ENCODE measurements at regions not wholly inside any gene's neighbourhood (a gene's known extent, or its start where the extent isn't known, plus 50 kb on each side); places are given as distances from the start of the nearest gene placed in this dataset.

GRCh38 chr2:8524823-8525222, 157.0 kb upstream of the ID2 start:
- Mint-ChIP-seq H3K27me3 (no peaks in the 10 kb centered on the region), H3K9me3 (no peaks in the 10 kb centered on the region), H3K4me3 (no peak overlapping the region), H3K36me3 (peaks cover 3% of the 10 kb centered on the region), H3K27ac (no peak overlapping the region), H3K4me1 (peaks cover 69% of the 10 kb centered on the region)
- no peak for ATAC-seq

- H3K36me3 Mint-ChIP-seq = peaks cover 4% of the 10 kb centered on the region
Observed at GRCh38 chr2:8525236-8525581, 156.6 kb upstream of the ID2 start.

GRCh38 chr2:8525582-8526402, 156.1 kb upstream of the ID2 start:
- peaks cover 59% of the 10 kb centered on the region for H3K4me1 Mint-ChIP-seq
- H3K27ac Mint-ChIP-seq = peak overlapping the region; percentile 89
- H3K9me3 Mint-ChIP-seq = no peaks in the 10 kb centered on the region
- H3K4me3 Mint-ChIP-seq = peak overlapping the region; percentile 48
- peaks cover 4% of the 10 kb centered on the region for H3K36me3 Mint-ChIP-seq
- peak; percentile 80 for ATAC-seq
- no peaks in the 10 kb centered on the region for H3K27me3 Mint-ChIP-seq

More at GRCh38 chr2:8525236-8525581, 156.6 kb upstream of the ID2 start:
- Mint-ChIP-seq H3K27me3 (no peaks in the 10 kb centered on the region), H3K27ac (peak overlapping the region; percentile 89), H3K4me3 (no peak overlapping the region), H3K4me1 (peaks cover 65% of the 10 kb centered on the region), H3K9me3 (no peaks in the 10 kb centered on the region)
- ATAC-seq = no peak

- no peak for ATAC-seq
- Mint-ChIP-seq H3K4me3 (peak overlapping the region; percentile 43), H3K9me3 (peaks cover 5% of the 10 kb centered on the region), H3K36me3 (peaks cover 10% of the 10 kb centered on the region), H3K27me3 (no peaks in the 10 kb centered on the region), H3K4me1 (peaks cover 56% of the 10 kb centered on the region), H3K27ac (peak overlapping the region; percentile 89)
Observed at GRCh38 chr2:8526403-8526696, 155.5 kb upstream of the ID2 start.

GRCh38 chr2:8527031-8527430, 154.8 kb upstream of the ID2 start:
- Mint-ChIP-seq H3K4me3 (no peak overlapping the region), H3K9me3 (peaks cover 5% of the 10 kb centered on the region), H3K4me1 (peaks cover 56% of the 10 kb centered on the region), H3K36me3 (peaks cover 10% of the 10 kb centered on the region), H3K27me3 (no peaks in the 10 kb centered on the region), H3K27ac (peak overlapping the region; percentile 89)
- no peak for ATAC-seq

- peaks cover 8% of the 10 kb centered on the region for H3K9me3 Mint-ChIP-seq
- peaks cover 50% of the 10 kb centered on the region for H3K4me1 Mint-ChIP-seq
- no peaks in the 10 kb centered on the region for H3K27me3 Mint-ChIP-seq
- peak overlapping the region; percentile 15 for H3K27ac Mint-ChIP-seq
- H3K4me3 Mint-ChIP-seq = no peak overlapping the region
- ATAC-seq = no peak
- H3K36me3 Mint-ChIP-seq = peaks cover 10% of the 10 kb centered on the region
Observed at GRCh38 chr2:8527676-8528075, 154.2 kb upstream of the ID2 start.

DNA sequence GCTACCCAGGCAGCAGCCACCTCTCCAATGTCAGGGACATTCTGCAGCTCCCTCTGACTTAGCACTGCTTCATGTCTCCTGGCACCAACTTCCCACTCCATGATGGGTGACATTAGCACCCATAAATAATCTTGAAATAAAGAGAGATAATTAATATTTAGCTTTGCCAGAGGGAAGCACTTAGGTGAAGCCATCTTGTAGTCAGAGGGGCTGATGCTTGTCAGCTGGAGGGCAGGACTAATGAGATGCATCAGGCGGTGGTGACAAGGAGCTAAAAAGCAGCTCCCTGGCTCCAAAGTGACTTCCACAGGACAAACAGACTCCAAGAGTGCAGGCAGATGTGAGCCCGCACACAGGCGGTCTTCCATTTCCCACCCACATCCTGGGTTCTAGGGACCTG, 153.0 kb upstream of the ID2 start:
- Mint-ChIP-seq H3K9me3 (peaks cover 10% of the 10 kb centered on the region), H3K36me3 (peaks cover 10% of the 10 kb centered on the region), H3K27me3 (no peaks in the 10 kb centered on the region), H3K4me3 (no peak overlapping the region), H3K4me1 (peaks cover 39% of the 10 kb centered on the region), H3K27ac (no peak overlapping the region)
- ATAC-seq = no peak

DNA sequence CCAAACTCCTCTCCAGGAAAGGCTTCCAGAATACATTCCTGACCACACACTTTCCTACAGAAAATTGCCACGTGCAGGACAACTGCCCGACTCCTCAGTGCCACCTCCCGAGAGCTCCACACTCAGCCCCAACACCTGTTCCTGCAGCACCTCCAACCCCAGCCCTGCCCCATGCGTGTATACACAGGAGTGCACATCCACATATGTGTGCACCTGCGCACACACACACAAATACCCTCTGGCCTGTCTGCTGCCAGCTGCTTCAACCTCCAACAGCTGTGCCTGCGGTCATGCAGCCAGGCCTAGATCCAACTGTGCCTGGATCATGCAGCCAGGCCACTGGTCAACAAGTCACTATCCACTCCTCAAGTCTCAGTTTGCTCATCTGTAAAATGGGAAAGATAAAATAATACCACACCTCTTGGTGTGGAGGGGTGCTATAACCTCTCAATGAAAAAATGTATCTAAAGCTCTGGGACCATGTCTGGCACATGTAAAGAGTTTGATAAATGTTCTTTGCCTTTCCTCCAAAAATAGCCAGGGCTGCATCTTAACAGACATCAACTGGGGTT, 152.1 kb upstream of the ID2 start:
- no peak overlapping the region for H3K27ac Mint-ChIP-seq
- peaks cover 10% of the 10 kb centered on the region for H3K9me3 Mint-ChIP-seq
- ATAC-seq = no peak

DNA sequence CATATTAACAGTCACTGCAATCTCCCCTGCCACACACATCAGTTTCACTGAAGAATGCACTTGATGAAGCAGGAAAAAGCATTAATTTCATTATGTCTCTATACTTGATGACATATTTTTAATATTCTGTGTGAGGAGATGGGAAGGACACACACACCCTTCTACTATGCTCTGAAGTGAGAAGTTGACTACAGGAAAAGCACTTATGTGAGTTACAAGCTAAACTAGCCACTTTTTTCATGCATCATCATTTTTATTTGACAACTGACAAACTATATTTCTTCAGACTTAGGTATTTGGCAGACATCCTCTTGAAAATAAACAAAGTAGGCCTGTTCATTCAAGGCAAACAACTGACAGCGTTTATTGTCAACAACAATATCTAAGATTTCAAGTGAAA, 150.4 kb upstream of the ID2 start:
- no peak for ATAC-seq
- Mint-ChIP-seq H3K27me3 (no peaks in the 10 kb centered on the region), H3K4me1 (peaks cover 34% of the 10 kb centered on the region), H3K36me3 (peaks cover 10% of the 10 kb centered on the region), H3K9me3 (peaks cover 10% of the 10 kb centered on the region), H3K4me3 (no peak overlapping the region), H3K27ac (no peak overlapping the region)

More for the DNA sequence above, 152.1 kb upstream of the ID2 start:
- Mint-ChIP-seq H3K4me1 (peaks cover 34% of the 10 kb centered on the region), H3K4me3 (no peak overlapping the region), H3K27me3 (no peaks in the 10 kb centered on the region), H3K36me3 (peaks cover 10% of the 10 kb centered on the region)

DNA sequence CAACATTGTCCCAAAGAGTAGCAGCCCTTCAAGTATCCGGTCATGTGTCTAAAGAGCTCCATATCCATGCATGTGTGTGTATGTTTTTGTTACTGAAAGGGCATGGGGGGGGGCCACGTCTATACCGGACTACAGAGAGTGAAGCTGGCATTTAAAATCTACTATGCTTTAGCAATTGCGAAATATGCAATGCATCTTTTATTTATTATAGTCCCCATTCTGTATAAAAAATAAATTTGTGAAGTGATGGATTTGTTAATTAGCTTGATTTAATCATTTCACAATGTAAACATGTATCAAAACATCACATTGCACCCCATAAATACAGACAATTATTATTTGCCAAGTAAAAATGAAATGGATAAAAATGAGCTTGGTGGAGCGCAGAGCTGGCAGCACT, 149.4 kb upstream of the ID2 start:
- peaks cover 33% of the 10 kb centered on the region for H3K4me1 Mint-ChIP-seq
- peaks cover 10% of the 10 kb centered on the region for H3K36me3 Mint-ChIP-seq
- H3K27me3 Mint-ChIP-seq = peaks cover 8% of the 10 kb centered on the region
- peaks cover 10% of the 10 kb centered on the region for H3K9me3 Mint-ChIP-seq
- no peak overlapping the region for H3K27ac Mint-ChIP-seq
- no peak for ATAC-seq
- H3K4me3 Mint-ChIP-seq = no peak overlapping the region

DNA sequence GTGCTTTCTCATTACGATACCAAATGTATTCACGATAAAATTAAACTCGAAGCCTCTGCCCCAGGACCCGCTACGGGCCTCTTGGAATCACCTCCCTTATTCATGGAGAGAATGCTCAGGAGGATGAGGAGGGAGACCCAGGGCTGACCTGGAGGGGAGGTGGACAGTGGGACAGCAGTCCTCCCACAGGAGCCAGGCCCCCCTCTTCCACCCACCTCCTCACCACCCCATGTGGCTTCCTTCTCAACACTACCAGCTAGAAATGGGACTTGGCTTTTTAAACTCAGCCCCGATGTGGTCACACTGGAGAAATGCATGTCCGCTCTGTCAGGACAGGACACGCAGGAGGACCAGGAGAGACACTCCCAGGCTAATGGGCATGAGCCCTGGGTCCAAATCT, 147.9 kb upstream of the ID2 start:
- peaks cover 10% of the 10 kb centered on the region for H3K36me3 Mint-ChIP-seq
- no peak for ATAC-seq
- peaks cover 10% of the 10 kb centered on the region for H3K9me3 Mint-ChIP-seq
- H3K27ac Mint-ChIP-seq = no peak overlapping the region
- peaks cover 8% of the 10 kb centered on the region for H3K27me3 Mint-ChIP-seq
- peaks cover 34% of the 10 kb centered on the region for H3K4me1 Mint-ChIP-seq
- no peak overlapping the region for H3K4me3 Mint-ChIP-seq

GRCh38 chr2:8534386-8534728, 147.5 kb upstream of the ID2 start:
- Mint-ChIP-seq H3K36me3 (peaks cover 10% of the 10 kb centered on the region), H3K4me3 (no peak overlapping the region), H3K9me3 (peaks cover 10% of the 10 kb centered on the region), H3K4me1 (peaks cover 38% of the 10 kb centered on the region), H3K27me3 (peaks cover 10% of the 10 kb centered on the region), H3K27ac (no peak overlapping the region)
- ATAC-seq = no peak

DNA sequence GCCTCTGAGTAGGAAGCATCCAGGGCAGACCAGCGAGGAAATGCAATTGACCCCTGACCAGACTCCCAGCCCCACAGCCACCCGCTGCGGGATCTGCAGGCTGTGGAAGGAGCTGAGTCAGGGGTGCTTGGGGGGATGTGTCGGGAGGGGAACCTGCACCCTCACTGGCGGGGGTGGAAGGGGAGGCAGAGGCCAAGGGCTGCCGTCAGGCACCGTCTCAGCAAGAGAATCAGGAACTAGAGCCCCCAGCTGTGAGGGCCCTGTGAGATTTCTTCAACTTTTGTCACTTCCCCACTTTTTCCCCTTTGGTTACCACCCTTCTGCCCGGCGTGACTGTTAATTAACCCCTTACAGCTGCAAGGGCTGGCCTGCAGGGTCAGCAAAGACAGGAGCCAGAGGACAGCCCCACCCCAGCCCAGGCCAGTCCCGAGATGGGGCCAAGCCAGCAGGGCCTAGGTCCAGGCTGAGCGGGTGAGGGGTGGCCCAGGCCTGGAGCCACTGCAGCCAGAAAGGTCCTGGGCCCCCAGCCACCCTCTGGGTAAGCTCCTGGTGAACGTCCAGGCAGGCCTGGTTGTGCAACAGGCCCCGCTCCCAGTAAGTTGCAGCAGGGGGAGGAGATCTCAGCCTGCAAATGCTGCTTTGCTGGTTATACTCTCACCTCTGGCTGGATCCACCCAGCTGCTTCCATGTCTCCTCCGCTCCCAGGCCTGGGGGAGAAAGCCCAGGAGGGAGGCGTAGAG, 147.0 kb upstream of the ID2 start:
- ATAC-seq = peak; percentile 53
- Mint-ChIP-seq H3K4me3 (no peak overlapping the region), H3K36me3 (peaks cover 6% of the 10 kb centered on the region), H3K27me3 (peaks cover 15% of the 10 kb centered on the region), H3K27ac (peak overlapping the region; percentile 66), H3K9me3 (peaks cover 10% of the 10 kb centered on the region), H3K4me1 (peaks cover 44% of the 10 kb centered on the region)

- H3K27me3 Mint-ChIP-seq = peaks cover 21% of the 10 kb centered on the region
- peak; percentile 37 for ATAC-seq
- H3K27ac Mint-ChIP-seq = peak overlapping the region; percentile 66
- H3K4me3 Mint-ChIP-seq = no peak overlapping the region
- H3K36me3 Mint-ChIP-seq = peaks cover 6% of the 10 kb centered on the region
- H3K9me3 Mint-ChIP-seq = peaks cover 10% of the 10 kb centered on the region
- H3K4me1 Mint-ChIP-seq = peaks cover 49% of the 10 kb centered on the region
Observed at GRCh38 chr2:8535469-8535795, 146.4 kb upstream of the ID2 start.

- peak; percentile 53 for ATAC-seq
Observed at GRCh38 chr2:8535821-8536685, 145.8 kb upstream of the ID2 start.

More at GRCh38 chr2:8535821-8536685, 145.8 kb upstream of the ID2 start:
- peaks cover 3% of the 10 kb centered on the region for H3K36me3 Mint-ChIP-seq
- H3K27me3 Mint-ChIP-seq = peaks cover 26% of the 10 kb centered on the region
- H3K4me3 Mint-ChIP-seq = no peak overlapping the region
- peak overlapping the region; percentile 66 for H3K27ac Mint-ChIP-seq
- peaks cover 55% of the 10 kb centered on the region for H3K4me1 Mint-ChIP-seq
- H3K9me3 Mint-ChIP-seq = peaks cover 8% of the 10 kb centered on the region
